Endothelial cell of umbilical vein (primary cell): ENCODE measurements at regions not wholly inside any gene's neighbourhood (a gene's known extent, or its start where the extent isn't known, plus 50 kb on each side); places are given as distances from the start of the nearest gene placed in this dataset.

ENCODE experiments used
- BruUV-seq: library from RNA; stranded (reverse); fragments of 400-500 nt; replicated peaks from 2 replicates; lab custom pipeline; 2021; lab: Mats Ljungman, UMichigan
- CTCF ChIA-PET: fragments of 300-600, 350-600 bp; sonication (Branson Sonifier 250); formaldehyde crosslinking; loops from one replicate; lab custom pipeline; 2021; ENCODE audit warnings: antibody characterized with exemption, inconsistent platforms; lab: Charles Lee
- POLR2A ChIA-PET: fragments of 300-600, 350-600 bp; sonication (Branson Sonifier 250); formaldehyde crosslinking; loops from one replicate; lab custom pipeline; 2021; ENCODE audit warnings: antibody characterized with exemption, inconsistent platforms; lab: Charles Lee
- DNase-seq: peaks from one replicate; pipeline ENCODE4 v3.0.0-alpha.2; 2011; ENCODE audit warnings: low read depth, low spot score
- FAIRE-seq: peaks from 2 replicates; lab custom pipeline; 2011; peaks lifted over from hg19 to GRCh38; lab: Jason Lieb, UNC
- H2AFZ ChIP-seq: 2 replicates; pipeline ENCODE4 v1.6.0; 2012; ENCODE audit warnings: low read depth, low read length, control low read depth, inconsistent platforms
- H3K27ac ChIP-seq: 2 replicates; pipeline ENCODE4 v1.5.1; 2011; ENCODE audit warnings: low read depth, mild to moderate bottlenecking, control low read depth, low read length, moderate library complexity; ENCODE audit not compliant: insufficient read depth
- H3K27me3 ChIP-seq, 2 experiments: 2 replicates each; pipeline versions ENCODE4 v1.6.0 to v1.6.1; 2011; ENCODE audit warnings: low read length in 2 of 2, mixed read lengths in 1 of 2; ENCODE audit not compliant: control insufficient read depth in 2 of 2, insufficient read depth in 2 of 2
- H3K36me3 ChIP-seq, 2 experiments: 2 replicates in 1 of 2; 3 replicates in 1 of 2; pipeline ENCODE4 v1.5.1; 2011; ENCODE audit warnings: low read length in 2 of 2, mild to moderate bottlenecking in 1 of 2, moderate library complexity in 1 of 2; ENCODE audit not compliant: control insufficient read depth in 2 of 2, insufficient read depth in 2 of 2; ENCODE audit errors: extremely low read depth in 1 of 2
- H3K4me1 ChIP-seq: 3 replicates; pipeline ENCODE4 v1.5.1; 2011; ENCODE audit warnings: mild to moderate bottlenecking, low read length; ENCODE audit not compliant: control insufficient read depth, insufficient read depth; ENCODE audit errors: extremely low read depth
- H3K4me2 ChIP-seq: 2 replicates; pipeline ENCODE4 v1.6.1; 2011; ENCODE audit warnings: low read length, control low read depth, mixed read lengths; ENCODE audit not compliant: insufficient read depth
- H3K4me3 ChIP-seq, 3 experiments: fragments of 200-600 bp in 1 of 3; sonication (generic), shearing (Covaris generic) in 1 of 3; replicated peaks in 1 of 3; 2 replicates each; pipeline ENCODE4 v1.5.1; 2011 to 2016; ENCODE audit warnings: control low read depth in 3 of 3, low read length in 3 of 3, mild to moderate bottlenecking in 2 of 3, inconsistent platforms in 1 of 3, low read depth in 1 of 3, moderate library complexity in 1 of 3; ENCODE audit not compliant: insufficient read depth in 1 of 3
- H3K79me2 ChIP-seq: 2 replicates; pipeline ENCODE4 v1.6.0; 2012; ENCODE audit warnings: low read length, inconsistent platforms; ENCODE audit not compliant: control insufficient read depth, insufficient read depth
- H3K9ac ChIP-seq: replicated peaks from 2 replicates; pipeline ENCODE3; 2011; ENCODE audit warnings: low read length, control low read depth; ENCODE audit not compliant: insufficient read depth; ENCODE audit errors: extremely low read depth
- H3K9me1 ChIP-seq: replicated peaks from 3 replicates; pipeline ENCODE4 v1.6.0; 2011; ENCODE audit warnings: mild to moderate bottlenecking, low read length; ENCODE audit not compliant: control insufficient read depth, insufficient read depth; ENCODE audit errors: extremely low read depth
- H3K9me3 ChIP-seq: replicated peaks from 2 replicates; pipeline ENCODE4 v1.5.1; 2012; ENCODE audit warnings: low read length, inconsistent platforms; ENCODE audit not compliant: control insufficient read depth, insufficient read depth
- H4K20me1 ChIP-seq: replicated peaks from 2 replicates; pipeline ENCODE3; 2011; ENCODE audit warnings: mild to moderate bottlenecking, low read length; ENCODE audit not compliant: control insufficient read depth, insufficient read depth; ENCODE audit errors: extremely low read depth
- CTCF ChIP-seq, 2 donors: IDR thresholded peaks; 1 replicate in 1 of 2; 2 replicates in 1 of 2; pipeline ENCODE4 v1.5.1; 2011; ENCODE audit warnings: low read length in 2 of 2, mild to moderate bottlenecking in 2 of 2, moderate library complexity in 2 of 2, control low read depth in 1 of 2, inconsistent platforms in 1 of 2, low read depth in 1 of 2; ENCODE audit not compliant: insufficient read depth in 1 of 2; ENCODE audit errors: extremely low read depth in 1 of 2
- EZH2 ChIP-seq: IDR thresholded peaks from 2 replicates; pipeline ENCODE4 v1.6.1; 2012; ENCODE audit warnings: borderline replicate concordance, low read depth, mild to moderate bottlenecking, moderate library complexity, low read length, inconsistent platforms; ENCODE audit not compliant: severe bottlenecking
- FOS ChIP-seq: IDR thresholded peaks from 2 replicates; pipeline ENCODE4 v1.6.1; 2011; ENCODE audit warnings: mild to moderate bottlenecking, low read length, moderate library complexity, borderline replicate concordance; ENCODE audit not compliant: insufficient read depth
- GATA2 ChIP-seq: IDR thresholded peaks from 2 replicates; pipeline ENCODE4 v1.7.0; 2011; ENCODE audit warnings: low read depth, mild to moderate bottlenecking, moderate library complexity, mixed read lengths, low read length; ENCODE audit not compliant: insufficient read length, insufficient read depth
- JUN ChIP-seq: IDR thresholded peaks from 2 replicates; pipeline ENCODE4 v1.6.1; 2011; ENCODE audit warnings: borderline replicate concordance, low read depth; ENCODE audit not compliant: insufficient read length, insufficient read depth
- MAX ChIP-seq: IDR thresholded peaks from 2 replicates; pipeline ENCODE4 v1.6.1; 2011; ENCODE audit not compliant: insufficient read depth, insufficient read length
- MYC ChIP-seq: IDR thresholded peaks from one replicate; pipeline ENCODE4 v1.6.1; 2011; ENCODE audit warnings: mild to moderate bottlenecking, low read depth, low read length
- POLR2A ChIP-seq: IDR thresholded peaks from 2 replicates; pipeline ENCODE4 v1.6.1; 2012; ENCODE audit warnings: low read depth, mild to moderate bottlenecking, control low read depth, low read length
- POLR2AphosphoS5 ChIP-seq: IDR thresholded peaks from 2 replicates; pipeline ENCODE4 v1.6.1; 2012; ENCODE audit warnings: low read depth, mild to moderate bottlenecking, control low read depth, low read length, moderate library complexity; ENCODE audit not compliant: insufficient read depth
- dilution Hi-C: fragments of 300-500 bp; cut with MboI; formaldehyde crosslinking; loops from one replicate; pipeline ENCODE4 v1.15.0; 2019; ENCODE audit warnings: low sequenced_read_pairs; ENCODE audit not compliant: extremely low pct_ligation_motif_present
- intact Hi-C: fragments of 100-400 bp; cut with micrococcal nuclease; formaldehyde crosslinking; loops from one replicate; pipeline ENCODE4 v1.10.0; 2022

- DNase-seq (no peak), FAIRE-seq (no peak)
- Histone ChIP-seq H4K20me1 (no peaks in the 10 kb centered on the region), H3K4me3 (no peak overlapping the region), H3K4me2 (no peak overlapping the region), H3K9me1 (no peaks in the 10 kb centered on the region), H3K27ac (no peak overlapping the region), H3K4me1 (no peaks in the 10 kb centered on the region), H3K9me3 (no peaks in the 10 kb centered on the region), H3K36me3 (no peaks in the 10 kb centered on the region), H2AFZ (no peak overlapping the region), H3K9ac (no peak overlapping the region), H3K27me3 (no peaks in the 10 kb centered on the region), H3K79me2 (no peaks in the 10 kb centered on the region)
- dilution Hi-C loops (no loop called here), intact Hi-C loops (no loop called here)
- ChIA-PET CTCF (interaction anchor here (1.1 kb wide), 1 partner anchor 185 kb away, joined by 4 read pairs; no protein-coding TSS in a partner anchor), POLR2A (no interaction called here)
- BruUV-seq = no TSS peak
- no peak for TF ChIP-seq MYC
- TF ChIP-seq POLR2A = no peak
- no peak for TF ChIP-seq FOS
- TF ChIP-seq POLR2AphosphoS5 = no peak
- no peak for TF ChIP-seq JUN
- TF ChIP-seq EZH2 = no peak
- TF ChIP-seq MAX = no peak
- no peak for TF ChIP-seq GATA2
- no peak for TF ChIP-seq CTCF (IDR thresholded peaks at IDR 0.05; ENCODE audit: extremely low read depth in 1 of 2, insufficient read depth in 1 of 2, low read depth in 1 of 2, low read length in 2 of 2)
Measured at GRCh38 chr7:32395168-32395567, 95.0 kb downstream of the LSM5 start.
